ENCODE measurements at regions not wholly inside any gene's neighbourhood (a gene's known extent, or its start where the extent isn't known, plus 50 kb on each side); places are given as distances from the start of the nearest gene placed in this dataset.
"Not testable (repeated sequence)": the region's sequence is repeated elsewhere in the genome, so short reads cannot be mapped to it uniquely, and the experiment has no call there.

- no peak for DNase-seq
Measured at GRCh38 chr7:49670991-49671390, 102.4 kb upstream of the VWC2 start.

- DNase-seq, result no peak
Measured at GRCh38 chr7:49692516-49692915, 80.9 kb upstream of the VWC2 start.

GRCh38 chr7:49695971-49696370 lies 77.5 kb upstream of the VWC2 start:
- no peak for DNase-seq

- no peak for DNase-seq
Measured at GRCh38 chr7:49700841-49701240, 72.6 kb upstream of the VWC2 start.

- DNase-seq, result no peak
Measured at GRCh38 chr7:49702099-49702498, 71.3 kb upstream of the VWC2 start.

GRCh38 chr7:49703337-49703736 lies 70.1 kb upstream of the VWC2 start:
- no peak for DNase-seq

GRCh38 chr7:49703881-49704280 lies 69.6 kb upstream of the VWC2 start:
- no peak for DNase-seq

- no peak for DNase-seq
Measured at GRCh38 chr7:49706106-49706505, 67.3 kb upstream of the VWC2 start.

GRCh38 chr7:49707891-49708290 lies 65.5 kb upstream of the VWC2 start:
- no peak for DNase-seq

GRCh38 chr7:49708590-49708989 lies 64.8 kb upstream of the VWC2 start:
- no peak for DNase-seq

GRCh38 chr7:49711072-49711723 lies 62.2 kb upstream of the VWC2 start:
- DNase-seq, result not testable (repeated sequence)

- DNase-seq, result no peak
Measured at GRCh38 chr7:49714182-49714581, 59.3 kb upstream of the VWC2 start.

GRCh38 chr7:49715486-49715885 lies 58.0 kb upstream of the VWC2 start:
- no peak for DNase-seq

- no peak for DNase-seq
Measured at GRCh38 chr7:49717547-49717946, 55.9 kb upstream of the VWC2 start.

- no peak for DNase-seq
Measured at GRCh38 chr7:49718760-49719159, 54.7 kb upstream of the VWC2 start.

GRCh38 chr7:49721441-49721840 lies 52.0 kb upstream of the VWC2 start:
- DNase-seq, result no peak
